ENCODE measurements at regions not wholly inside any gene's neighbourhood (a gene's known extent, or its start where the extent isn't known, plus 50 kb on each side); places are given as distances from the start of the nearest gene placed in this dataset.

DNA sequence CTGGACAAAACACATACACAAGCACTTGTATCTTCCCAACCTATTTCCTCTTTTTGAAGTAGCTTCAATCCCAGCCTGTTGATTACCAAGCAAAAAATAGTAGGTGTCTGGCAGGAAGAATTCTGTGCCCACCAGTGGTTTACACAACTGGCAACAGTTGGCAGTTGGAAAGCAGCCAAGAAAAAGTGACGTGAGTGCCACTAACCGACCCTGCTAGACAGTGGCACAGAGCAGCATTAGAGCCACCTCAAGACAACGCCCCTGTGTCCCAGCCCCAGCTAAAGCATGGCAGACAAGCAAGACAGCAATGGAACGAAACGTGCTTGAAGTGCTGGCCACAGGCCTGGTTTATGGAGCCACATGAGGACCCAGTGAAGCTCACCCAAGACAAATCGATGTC is 379.6 kb downstream of the FBXO15 start:
- no peaks in the 10 kb centered on the region for H3K27me3 ChIP-seq (ENCODE audit: insufficient read depth, low read length)
- H3K36me3 ChIP-seq (ENCODE audit: control insufficient read depth in 1 of 2, insufficient read depth in 2 of 2, low read length in 2 of 2), result no peaks in the 10 kb centered on the region
- no peak overlapping the region for H4K8ac ChIP-seq (ENCODE audit: low read depth, low read length)
- no peak overlapping the region for H3K4ac ChIP-seq (ENCODE audit: low read depth, low read length)
- WGBS (ENCODE audit: extremely low coverage, insufficient coverage, insufficient read length), result no CpG with 5 or more reads among the region's 6 CpGs
- H3K23ac ChIP-seq (ENCODE audit: low read length), result no peak overlapping the region
- H3K4me3 ChIP-seq (ENCODE audit: low read depth, low read length), result no peak overlapping the region
- no peak overlapping the region for H2AFZ ChIP-seq (ENCODE audit: insufficient read depth, low read length, poor library complexity)
- DNase-seq, result no peak
- H3K79me1 ChIP-seq (ENCODE audit: low read length), result no peaks in the 10 kb centered on the region
- no peak overlapping the region for H3K18ac ChIP-seq (ENCODE audit: low read length)
- no peak overlapping the region for H3K9ac ChIP-seq (ENCODE audit: low read length)
- H2AK5ac ChIP-seq (ENCODE audit: low read length), result no peak overlapping the region
- H3K27ac ChIP-seq (ENCODE audit: low read depth, low read length), result no peak overlapping the region
- no peak overlapping the region for H2BK120ac ChIP-seq (ENCODE audit: insufficient read depth, low read length, poor library complexity)
- H2BK5ac ChIP-seq (ENCODE audit: low read depth, low read length, poor library complexity), result no peak overlapping the region
- no peak overlapping the region for H3K4me2 ChIP-seq (ENCODE audit: low read length)
- H3K9me3 ChIP-seq (ENCODE audit: insufficient read depth, low read depth, low read length), result no peaks in the 10 kb centered on the region
- no peak overlapping the region for H3K14ac ChIP-seq (ENCODE audit: low read length)
- H3K4me1 ChIP-seq (ENCODE audit: control insufficient read depth in 1 of 2, insufficient read depth in 2 of 2, low read length in 2 of 2), result no peaks in the 10 kb centered on the region
- H2BK12ac ChIP-seq (ENCODE audit: low read length), result no peak overlapping the region
- no peak overlapping the region for H4K12ac ChIP-seq (ENCODE audit: low read depth, low read length)
- H3K79me2 ChIP-seq (ENCODE audit: control insufficient read depth, insufficient read depth, low read length, poor library complexity), result no peaks in the 10 kb centered on the region
- H4K91ac ChIP-seq (ENCODE audit: low read depth, low read length), result no peak overlapping the region

DNA sequence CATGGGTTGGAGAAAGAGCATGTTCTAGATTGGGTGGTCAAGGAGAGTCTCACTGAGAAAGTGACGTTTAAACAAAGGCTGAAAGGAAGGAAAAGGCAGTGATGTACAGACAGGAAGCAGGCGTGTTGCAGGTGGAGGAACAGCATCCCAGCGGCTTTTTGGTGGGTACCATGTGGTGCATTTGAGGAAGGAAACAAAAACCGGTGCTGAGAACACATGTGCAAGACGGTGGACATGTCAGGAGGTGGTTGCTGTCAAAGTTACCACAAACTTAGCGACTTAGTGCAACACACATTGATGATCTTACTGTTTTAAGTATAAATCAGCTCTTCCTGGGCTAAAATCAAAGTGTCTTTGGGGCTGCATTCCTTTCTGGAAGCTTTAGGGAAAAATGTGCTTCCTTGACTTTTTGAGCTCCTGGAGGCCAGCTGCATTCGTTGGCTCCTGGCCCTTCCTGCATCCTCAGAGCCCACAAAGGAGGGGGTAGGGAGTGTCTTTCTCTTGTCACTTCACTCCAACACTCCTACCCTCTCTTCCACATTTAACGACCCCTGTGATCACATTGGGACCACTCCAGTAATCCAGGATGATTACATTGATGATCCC is 380.6 kb downstream of the FBXO15 start:
- H2AFZ ChIP-seq (ENCODE audit: insufficient read depth, low read length, poor library complexity), result no peak overlapping the region
- no peak overlapping the region for H3K4ac ChIP-seq (ENCODE audit: low read depth, low read length)
- no peak overlapping the region for H4K8ac ChIP-seq (ENCODE audit: low read depth, low read length)
- WGBS (ENCODE audit: extremely low coverage, insufficient coverage, insufficient read length), result no CpG with 5 or more reads among the region's 8 CpGs
- no peak overlapping the region for H2AK5ac ChIP-seq (ENCODE audit: low read length)
- DNase-seq, result no peak
- no peak overlapping the region for H3K18ac ChIP-seq (ENCODE audit: low read length)
- H2BK5ac ChIP-seq (ENCODE audit: low read depth, low read length, poor library complexity), result no peak overlapping the region
- no peak overlapping the region for H4K91ac ChIP-seq (ENCODE audit: low read depth, low read length)
- H2BK12ac ChIP-seq (ENCODE audit: low read length), result no peak overlapping the region
- no peak overlapping the region for H3K4me3 ChIP-seq (ENCODE audit: low read depth, low read length)
- H3K23ac ChIP-seq (ENCODE audit: low read length), result no peak overlapping the region
- H3K79me2 ChIP-seq (ENCODE audit: control insufficient read depth, insufficient read depth, low read length, poor library complexity), result no peaks in the 10 kb centered on the region
- H3K14ac ChIP-seq (ENCODE audit: low read length), result no peak overlapping the region
- H3K9me3 ChIP-seq (ENCODE audit: insufficient read depth, low read depth, low read length), result no peaks in the 10 kb centered on the region
- H3K36me3 ChIP-seq (ENCODE audit: control insufficient read depth in 1 of 2, insufficient read depth in 2 of 2, low read length in 2 of 2), result no peaks in the 10 kb centered on the region
- H3K79me1 ChIP-seq (ENCODE audit: low read length), result no peaks in the 10 kb centered on the region
- H3K9ac ChIP-seq (ENCODE audit: low read length), result no peak overlapping the region
- no peak overlapping the region for H4K12ac ChIP-seq (ENCODE audit: low read depth, low read length)
- H2BK120ac ChIP-seq (ENCODE audit: insufficient read depth, low read length, poor library complexity), result no peak overlapping the region
- no peaks in the 10 kb centered on the region for H3K4me1 ChIP-seq (ENCODE audit: control insufficient read depth in 1 of 2, insufficient read depth in 2 of 2, low read length in 2 of 2)
- no peaks in the 10 kb centered on the region for H3K27me3 ChIP-seq (ENCODE audit: insufficient read depth, low read length)
- no peak overlapping the region for H3K4me2 ChIP-seq (ENCODE audit: low read length)
- H3K27ac ChIP-seq (ENCODE audit: low read depth, low read length), result no peak overlapping the region

DNA sequence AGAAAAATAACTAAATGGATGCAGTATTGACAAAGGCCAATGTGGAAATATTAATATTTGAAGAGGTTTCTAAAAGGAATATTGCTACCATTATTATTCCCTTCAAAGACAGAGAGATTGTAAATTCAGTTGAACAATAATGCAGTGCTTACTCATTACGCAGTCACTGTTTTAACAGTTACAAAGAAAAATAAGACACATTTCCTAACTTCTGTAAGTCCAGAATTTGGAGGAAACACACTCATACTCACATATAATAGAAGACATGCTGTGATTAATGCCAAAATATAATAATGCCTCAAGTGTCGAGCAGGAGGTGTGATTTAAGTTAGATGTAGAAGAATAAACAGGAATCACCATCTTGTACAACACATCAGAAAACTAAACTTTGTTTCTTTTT is 389.2 kb downstream of the FBXO15 start:
- no peak overlapping the region for H3K4ac ChIP-seq (ENCODE audit: low read depth, low read length)
- no peak overlapping the region for H3K14ac ChIP-seq (ENCODE audit: low read length)
- H3K23ac ChIP-seq (ENCODE audit: low read length), result no peak overlapping the region
- no peaks in the 10 kb centered on the region for H3K9me3 ChIP-seq (ENCODE audit: insufficient read depth, low read depth, low read length)
- H3K79me1 ChIP-seq (ENCODE audit: low read length), result no peaks in the 10 kb centered on the region
- no peaks in the 10 kb centered on the region for H3K79me2 ChIP-seq (ENCODE audit: control insufficient read depth, insufficient read depth, low read length, poor library complexity)
- no peak overlapping the region for H2BK12ac ChIP-seq (ENCODE audit: low read length)
- no peak overlapping the region for H4K12ac ChIP-seq (ENCODE audit: low read depth, low read length)
- no peak overlapping the region for H4K91ac ChIP-seq (ENCODE audit: low read depth, low read length)
- no peaks in the 10 kb centered on the region for H3K27me3 ChIP-seq (ENCODE audit: insufficient read depth, low read length)
- H4K8ac ChIP-seq (ENCODE audit: low read depth, low read length), result no peak overlapping the region
- no peak overlapping the region for H2BK120ac ChIP-seq (ENCODE audit: insufficient read depth, low read length, poor library complexity)
- H2AFZ ChIP-seq (ENCODE audit: insufficient read depth, low read length, poor library complexity), result no peak overlapping the region
- no peak overlapping the region for H2BK5ac ChIP-seq (ENCODE audit: low read depth, low read length, poor library complexity)
- DNase-seq, result no peak
- H3K9ac ChIP-seq (ENCODE audit: low read length), result no peak overlapping the region
- no peak overlapping the region for H2AK5ac ChIP-seq (ENCODE audit: low read length)
- no peak overlapping the region for H3K4me2 ChIP-seq (ENCODE audit: low read length)
- H3K18ac ChIP-seq (ENCODE audit: low read length), result no peak overlapping the region
- no CpG with 5 or more reads among the region's 2 CpGs for WGBS (ENCODE audit: extremely low coverage, insufficient coverage, insufficient read length)
- no peaks in the 10 kb centered on the region for H3K36me3 ChIP-seq (ENCODE audit: control insufficient read depth in 1 of 2, insufficient read depth in 2 of 2, low read length in 2 of 2)
- no peak overlapping the region for H3K4me3 ChIP-seq (ENCODE audit: low read depth, low read length)
- H3K27ac ChIP-seq (ENCODE audit: low read depth, low read length), result no peak overlapping the region
- H3K4me1 ChIP-seq (ENCODE audit: control insufficient read depth in 1 of 2, insufficient read depth in 2 of 2, low read length in 2 of 2), result no peaks in the 10 kb centered on the region

DNA sequence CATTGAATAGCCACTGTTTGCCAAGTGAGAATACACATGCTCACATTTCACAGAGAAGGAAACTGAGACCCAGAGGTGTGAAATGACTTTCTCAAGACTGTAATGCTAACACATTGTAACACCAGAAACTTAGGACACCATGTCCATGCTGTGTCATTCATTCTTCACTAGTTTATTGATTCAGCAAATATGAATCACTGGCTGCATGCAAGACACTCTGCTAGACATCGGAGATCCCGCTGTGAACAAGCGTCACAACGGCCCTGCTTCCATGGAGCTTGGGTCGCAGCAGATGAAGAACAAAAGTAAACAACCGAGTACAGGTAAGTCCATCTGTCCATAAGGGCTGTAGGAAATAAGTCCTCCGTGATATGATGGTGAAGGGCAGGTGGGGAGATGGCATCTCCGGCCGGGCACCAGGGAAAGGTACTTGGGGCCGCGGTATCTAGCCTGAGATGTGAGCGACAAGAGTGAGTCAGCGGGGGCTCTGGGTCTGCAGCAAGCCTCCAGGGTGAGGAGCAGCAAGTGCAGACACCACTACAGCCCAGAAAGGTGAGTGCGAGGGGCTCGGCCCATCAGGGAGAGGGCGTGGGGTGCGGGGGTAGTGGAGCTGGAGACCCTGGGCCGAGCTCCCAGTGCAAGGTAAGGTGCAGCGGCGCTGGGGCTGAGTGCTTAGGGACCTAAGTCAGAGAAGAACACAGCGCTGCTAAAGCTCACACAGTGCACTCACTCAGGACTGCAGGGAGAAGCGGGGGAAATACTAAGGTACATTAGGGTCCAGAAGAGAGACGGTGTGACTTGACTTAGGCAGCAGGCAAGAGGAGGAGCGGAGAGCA is 391.2 kb downstream of the FBXO15 start:
- Histone ChIP-seq H3K79me1 (ENCODE audit: low read length) (no peaks in the 10 kb centered on the region), H2AFZ (ENCODE audit: insufficient read depth, low read length, poor library complexity) (no peak overlapping the region), H3K18ac (ENCODE audit: low read length) (no peak overlapping the region), H3K27ac (ENCODE audit: low read depth, low read length) (no peak overlapping the region), H3K79me2 (ENCODE audit: control insufficient read depth, insufficient read depth, low read length, poor library complexity) (no peaks in the 10 kb centered on the region), H3K4ac (ENCODE audit: low read depth, low read length) (no peak overlapping the region), H4K91ac (ENCODE audit: low read depth, low read length) (no peak overlapping the region), H2BK5ac (ENCODE audit: low read depth, low read length, poor library complexity) (no peak overlapping the region), H3K27me3 (ENCODE audit: insufficient read depth, low read length) (no peaks in the 10 kb centered on the region), H3K9me3 (ENCODE audit: insufficient read depth, low read depth, low read length) (no peaks in the 10 kb centered on the region), H4K12ac (ENCODE audit: low read depth, low read length) (no peak overlapping the region), H3K4me1 (ENCODE audit: control insufficient read depth in 1 of 2, insufficient read depth in 2 of 2, low read length in 2 of 2) (no peaks in the 10 kb centered on the region), H4K8ac (ENCODE audit: low read depth, low read length) (no peak overlapping the region), H2BK12ac (ENCODE audit: low read length) (no peak overlapping the region), H2BK120ac (ENCODE audit: insufficient read depth, low read length, poor library complexity) (no peak overlapping the region), H3K4me3 (ENCODE audit: low read depth, low read length) (no peak overlapping the region), H3K4me2 (ENCODE audit: low read length) (no peak overlapping the region), H3K36me3 (ENCODE audit: control insufficient read depth in 1 of 2, insufficient read depth in 2 of 2, low read length in 2 of 2) (no peaks in the 10 kb centered on the region), H2AK5ac (ENCODE audit: low read length) (no peak overlapping the region), H3K14ac (ENCODE audit: low read length) (no peak overlapping the region), H3K23ac (ENCODE audit: low read length) (no peak overlapping the region), H3K9ac (ENCODE audit: low read length) (no peak overlapping the region)
- WGBS (ENCODE audit: extremely low coverage, insufficient coverage, insufficient read length), result no CpG with 5 or more reads among the region's 24 CpGs
- DNase-seq, result no peak

Measured in trophoblast cell (in vitro differentiated cells and primary cell).